ENCODE measurements at regions not wholly inside any gene's neighbourhood (a gene's known extent, or its start where the extent isn't known, plus 50 kb on each side); places are given as distances from the start of the nearest gene placed in this dataset.
"Not testable (repeated sequence)": the region's sequence is repeated elsewhere in the genome, so short reads cannot be mapped to it uniquely, and the experiment has no call there.

DNA sequence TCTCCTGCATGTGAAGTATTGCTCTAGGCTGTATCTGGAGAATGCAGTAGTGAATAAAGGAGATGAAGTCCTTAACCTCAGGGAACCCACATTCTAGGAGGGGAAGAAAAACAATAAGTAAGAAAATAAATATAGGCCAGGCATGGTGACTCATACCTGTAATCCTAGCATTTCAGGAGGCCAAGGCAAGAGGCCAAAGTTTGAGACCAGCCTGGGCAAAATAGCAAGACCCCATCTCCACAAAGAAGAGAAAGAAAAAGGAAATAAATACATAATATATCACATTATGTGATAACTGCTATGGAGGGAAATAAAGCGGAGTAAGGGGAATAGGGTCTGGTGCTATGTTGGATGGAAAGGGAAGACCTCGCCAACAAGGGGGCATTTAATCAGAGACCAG lies 94.0 kb downstream of the QRSL1 start:
- TF ChIP-seq SMC3 (IDR thresholded peaks at IDR 0.05; ENCODE audit: low read depth, low read length); ELF1 (IDR thresholded peaks at IDR 0.05): not testable (repeated sequence)
- TF ChIP-seq, protein P1, sequence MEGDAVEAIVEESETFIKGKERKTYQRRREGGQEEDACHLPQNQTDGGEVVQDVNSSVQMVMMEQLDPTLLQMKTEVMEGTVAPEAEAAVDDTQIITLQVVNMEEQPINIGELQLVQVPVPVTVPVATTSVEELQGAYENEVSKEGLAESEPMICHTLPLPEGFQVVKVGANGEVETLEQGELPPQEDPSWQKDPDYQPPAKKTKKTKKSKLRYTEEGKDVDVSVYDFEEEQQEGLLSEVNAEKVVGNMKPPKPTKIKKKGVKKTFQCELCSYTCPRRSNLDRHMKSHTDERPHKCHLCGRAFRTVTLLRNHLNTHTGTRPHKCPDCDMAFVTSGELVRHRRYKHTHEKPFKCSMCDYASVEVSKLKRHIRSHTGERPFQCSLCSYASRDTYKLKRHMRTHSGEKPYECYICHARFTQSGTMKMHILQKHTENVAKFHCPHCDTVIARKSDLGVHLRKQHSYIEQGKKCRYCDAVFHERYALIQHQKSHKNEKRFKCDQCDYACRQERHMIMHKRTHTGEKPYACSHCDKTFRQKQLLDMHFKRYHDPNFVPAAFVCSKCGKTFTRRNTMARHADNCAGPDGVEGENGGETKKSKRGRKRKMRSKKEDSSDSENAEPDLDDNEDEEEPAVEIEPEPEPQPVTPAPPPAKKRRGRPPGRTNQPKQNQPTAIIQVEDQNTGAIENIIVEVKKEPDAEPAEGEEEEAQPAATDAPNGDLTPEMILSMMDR (IDR thresholded peaks at IDR 0.05): not testable (repeated sequence)
